ENCODE measurements at regions not wholly inside any gene's neighbourhood (a gene's known extent, or its start where the extent isn't known, plus 50 kb on each side); places are given as distances from the start of the nearest gene placed in this dataset.

GRCh38 chr5:129821477-129822131 is 73.7 kb downstream of the MINAR2 start:
- DNase-seq: no peak
- Histone ChIP-seq H3K4me3 (no peak overlapping the region), H3K9me3 (peaks cover 2% of the 10 kb centered on the region; the same call in 1 of the 2 replicates), H3K27me3 (0 out of 2 replicates have a peak, but pooled peaks cover 2% of the 10 kb centered on the region), H3K36me3 (no peaks in the 10 kb centered on the region)

DNA sequence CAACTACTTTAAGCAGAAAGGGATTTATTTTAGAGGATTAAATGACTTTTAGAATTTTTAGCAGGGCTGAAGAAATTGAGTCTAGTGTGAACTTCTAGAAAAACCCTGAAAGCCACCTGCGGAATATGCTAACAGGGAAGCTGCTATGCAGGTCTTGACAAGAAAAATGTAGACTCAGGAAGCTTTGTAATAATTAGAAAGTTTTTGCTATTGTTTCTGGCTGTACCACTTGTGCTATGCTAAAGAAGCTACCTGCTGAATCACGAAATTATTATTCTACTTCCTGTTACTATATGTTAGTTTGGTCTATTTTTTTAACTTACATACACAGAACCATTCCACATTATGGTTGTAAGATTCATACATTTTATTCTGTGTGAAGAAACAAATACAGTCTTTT is 74.0 kb upstream of the CHSY3 start:
- Histone ChIP-seq H3K9me3 (no peaks in the 10 kb centered on the region), H3K27me3 (0 out of 2 replicates have a peak, but pooled peaks cover 2% of the 10 kb centered on the region), H3K4me3 (no peak overlapping the region), H3K36me3 (no peaks in the 10 kb centered on the region)
- DNase-seq: no peak

DNA sequence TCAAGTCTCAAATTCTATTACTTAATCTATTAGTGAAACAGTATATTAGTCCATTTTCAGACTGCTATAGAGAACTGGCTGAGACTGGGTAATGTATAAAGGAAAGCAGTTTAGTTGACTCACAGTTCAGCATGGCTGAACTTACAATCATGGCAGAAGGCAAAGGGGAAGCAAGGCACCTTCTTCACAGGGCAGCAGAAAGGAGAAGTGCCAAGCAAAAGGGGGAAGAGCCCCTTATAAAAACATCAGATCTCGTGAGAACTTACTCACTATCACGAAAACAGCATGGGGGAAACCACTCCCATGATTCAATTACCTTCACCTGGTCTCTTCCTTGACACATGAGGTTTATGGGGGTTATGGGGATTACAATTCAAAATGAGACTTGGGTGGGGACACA is 67.9 kb upstream of the CHSY3 start:
- H3K27me3 ChIP-seq: no peaks in the 10 kb centered on the region; the same call in 1 of the 2 replicates
- no peaks in the 10 kb centered on the region for H3K36me3 ChIP-seq
- H3K9me3 ChIP-seq: no peaks in the 10 kb centered on the region
- no peak overlapping the region for H3K4me3 ChIP-seq
- no peak for DNase-seq

- H3K9me3 ChIP-seq: no peaks in the 10 kb centered on the region
- no peak overlapping the region for H3K4me3 ChIP-seq
- H3K27me3 ChIP-seq: no peaks in the 10 kb centered on the region
- DNase-seq: no peak
- H3K36me3 ChIP-seq: no peaks in the 10 kb centered on the region
Measured at GRCh38 chr5:129844764-129845163, 59.5 kb upstream of the CHSY3 start.

DNA sequence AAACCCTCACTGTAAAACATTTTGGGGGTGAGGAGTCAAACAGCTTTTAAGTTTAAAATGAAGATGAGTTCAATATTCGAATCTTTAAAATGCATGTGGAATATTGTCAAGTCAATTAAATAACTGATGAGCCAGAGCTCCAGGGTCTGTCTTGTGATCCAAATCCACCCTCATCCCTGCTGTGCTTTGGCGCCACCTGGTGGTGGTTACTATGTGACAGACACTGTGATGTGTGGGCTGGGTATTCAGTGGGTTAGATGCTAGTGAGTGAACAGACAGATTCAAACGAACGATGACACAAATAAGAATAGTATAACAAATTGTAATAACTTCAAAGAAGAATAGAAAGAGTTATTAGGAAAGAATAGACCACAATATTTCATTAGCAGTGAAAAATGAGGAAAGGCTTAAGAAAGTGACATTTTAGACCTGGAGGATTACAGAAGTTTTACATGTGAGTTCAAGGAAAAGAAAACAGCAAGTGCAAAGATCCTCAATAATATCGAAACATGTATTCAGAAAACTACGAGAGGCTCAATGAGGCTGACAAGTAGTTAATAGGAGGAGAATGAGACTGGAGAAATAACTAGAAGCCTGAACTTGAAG is 51.4 kb upstream of the CHSY3 start:
- Histone ChIP-seq H3K9me3 (no peaks in the 10 kb centered on the region), H3K4me3 (no peak overlapping the region), H3K27me3 (peaks cover 2% of the 10 kb centered on the region), H3K36me3 (no peaks in the 10 kb centered on the region)
- peak; percentile 63 for DNase-seq

DNA sequence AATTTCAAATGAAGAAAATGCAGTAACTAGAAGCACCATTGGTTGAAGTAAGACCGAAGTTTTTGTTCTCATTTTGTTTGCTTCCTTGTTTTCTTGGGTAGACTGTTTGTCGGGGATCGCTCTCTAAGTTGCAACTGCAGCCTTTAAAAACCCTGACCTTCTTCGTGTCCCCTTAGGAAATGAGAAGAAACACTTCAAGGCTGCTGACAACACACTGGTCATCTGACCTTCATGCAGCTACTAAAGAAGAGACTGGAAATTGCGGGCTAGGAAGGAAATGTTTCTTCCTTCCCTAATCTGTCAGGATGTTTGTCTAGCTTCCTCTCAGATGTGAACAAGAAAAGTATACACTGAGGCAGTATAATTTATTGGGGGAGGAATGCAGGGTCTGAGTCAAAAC is 50.7 kb upstream of the CHSY3 start:
- DNase-seq: no peak
- no peaks in the 10 kb centered on the region for H3K9me3 ChIP-seq
- no peak overlapping the region for H3K4me3 ChIP-seq
- H3K27me3 ChIP-seq: peaks cover 2% of the 10 kb centered on the region
- H3K36me3 ChIP-seq: no peaks in the 10 kb centered on the region
